HG03175 (cell line): ENCODE measurements at regions not wholly inside any gene's neighbourhood (a gene's known extent, or its start where the extent isn't known, plus 50 kb on each side); places are given as distances from the start of the nearest gene placed in this dataset.
"Not testable (repeated sequence)": the region's sequence is repeated elsewhere in the genome, so short reads cannot be mapped to it uniquely, and the experiment has no call there.

ENCODE experiments used
- ATAC-seq: cut with Tn5 transposase; IDR thresholded peaks from one replicate; pipeline ENCODE4 v1.9.1; 2021; ENCODE audit warnings: mild to moderate bottlenecking, moderate library complexity; ENCODE audit not compliant: unreplicated experiment

DNA sequence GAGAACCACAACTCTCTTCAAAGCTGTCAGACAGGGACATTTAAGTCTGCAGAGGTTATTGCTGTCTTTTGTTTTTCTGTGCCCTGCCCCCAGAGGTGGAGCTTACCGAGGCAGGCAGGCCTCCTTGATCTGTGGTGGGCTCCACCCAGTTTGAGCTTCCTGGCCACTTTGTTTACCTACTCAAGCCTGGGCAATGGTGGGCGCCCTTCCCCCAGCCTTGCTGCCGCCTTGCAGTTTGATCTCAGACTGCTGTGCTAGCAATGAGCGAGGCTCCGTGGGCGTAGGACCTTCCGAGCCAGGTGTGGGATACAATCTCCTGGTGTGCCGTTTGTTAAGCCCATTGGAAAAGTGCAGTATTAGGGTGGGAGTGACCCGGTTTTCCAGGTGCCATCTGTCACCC is 822.1 kb downstream of the KCNMA1 start:
- not testable (repeated sequence) for ATAC-seq

- ATAC-seq = no peak
Observed at GRCh38 chr10:76811430-76811829, 826.2 kb downstream of the KCNMA1 start.

- ATAC-seq = no peak
Observed at GRCh38 chr10:76788452-76788811, 849.2 kb downstream of the KCNMA1 start.

DNA sequence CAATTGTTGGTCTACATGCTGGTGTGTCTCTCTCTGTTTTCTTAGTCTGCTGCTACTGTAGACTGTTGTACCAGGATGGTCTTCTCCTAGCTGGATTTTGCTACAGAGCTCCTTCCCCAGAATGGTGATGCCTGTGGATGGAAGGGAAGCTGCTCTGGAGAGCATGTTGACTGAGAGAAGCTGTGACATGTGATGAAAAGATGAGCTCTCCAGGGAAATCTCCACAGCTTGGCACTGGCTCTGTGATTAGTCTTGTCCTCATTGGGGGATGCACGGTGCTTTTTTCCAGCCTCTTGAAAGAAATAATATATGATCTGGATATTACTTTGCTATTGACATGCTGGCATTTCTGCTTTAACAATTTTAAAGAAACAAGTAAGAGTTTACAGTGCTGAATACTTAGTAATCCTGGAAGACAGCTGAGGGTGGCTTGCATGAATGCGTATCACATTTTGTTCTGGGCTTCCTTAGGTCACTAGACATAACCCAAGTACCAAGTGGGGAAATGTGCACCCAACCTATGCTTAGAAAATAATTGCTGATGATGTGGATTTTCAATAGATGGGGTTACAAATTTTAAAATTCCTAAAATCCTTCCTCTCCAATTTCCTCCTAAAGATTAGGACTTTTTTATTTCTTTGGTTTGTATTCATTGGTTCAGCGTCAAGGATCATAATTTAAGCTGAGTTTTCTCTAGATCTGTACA is 849.7 kb downstream of the KCNMA1 start:
- ATAC-seq = no peak

GRCh38 chr10:76786504-76787072 is 851.0 kb downstream of the KCNMA1 start:
- ATAC-seq = no peak

DNA sequence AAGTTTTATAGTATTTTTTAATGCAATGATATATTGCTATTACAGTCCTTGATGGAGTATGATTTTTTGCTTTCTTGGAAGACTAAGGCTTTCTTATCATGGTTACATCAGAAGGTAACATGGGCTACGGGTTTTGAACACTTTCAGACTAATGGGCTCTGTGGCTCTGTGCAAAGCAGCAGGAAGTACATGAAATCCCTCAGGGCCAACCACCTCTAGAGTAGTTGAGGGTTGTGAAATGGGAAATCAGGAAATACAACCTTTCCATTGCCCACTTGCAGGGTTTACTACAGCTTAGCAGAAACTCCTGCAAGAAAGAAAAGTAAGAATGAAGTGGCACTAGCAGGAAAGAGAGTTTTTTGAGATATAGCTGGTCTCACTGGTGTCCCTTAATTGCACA is 853.5 kb downstream of the KCNMA1 start:
- no peak for ATAC-seq

DNA sequence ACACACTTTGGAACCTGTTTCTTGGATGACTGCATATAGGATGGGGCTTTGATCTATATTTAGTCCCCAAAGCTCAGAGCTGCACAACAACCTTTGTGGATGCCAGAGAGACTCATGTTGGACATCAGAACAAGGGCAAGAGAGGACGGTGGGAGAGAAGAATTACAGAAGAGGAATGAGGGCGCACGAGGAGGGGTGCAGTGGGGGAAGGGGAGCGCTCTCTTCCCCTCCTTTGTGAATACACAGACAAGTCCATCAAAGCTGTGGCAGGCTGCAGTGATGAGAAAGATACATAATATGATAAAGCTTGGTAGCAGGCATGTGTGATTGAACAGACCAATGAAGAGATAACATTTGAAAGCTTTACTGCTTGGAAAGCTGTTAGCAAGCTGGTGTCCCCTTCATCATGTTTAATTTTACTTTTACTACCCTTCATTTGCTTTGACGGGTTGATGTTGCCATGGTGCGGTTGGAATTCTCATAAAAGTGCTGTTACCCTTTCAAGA is 857.8 kb downstream of the KCNMA1 start:
- no peak for ATAC-seq

GRCh38 chr10:76778914-76779795 is 858.5 kb downstream of the KCNMA1 start:
- ATAC-seq = no peak

- no peak for ATAC-seq
Observed at GRCh38 chr10:76774987-76775603, 862.5 kb downstream of the KCNMA1 start.

GRCh38 chr10:76769582-76769981 is 868.0 kb downstream of the KCNMA1 start:
- no peak for ATAC-seq

DNA sequence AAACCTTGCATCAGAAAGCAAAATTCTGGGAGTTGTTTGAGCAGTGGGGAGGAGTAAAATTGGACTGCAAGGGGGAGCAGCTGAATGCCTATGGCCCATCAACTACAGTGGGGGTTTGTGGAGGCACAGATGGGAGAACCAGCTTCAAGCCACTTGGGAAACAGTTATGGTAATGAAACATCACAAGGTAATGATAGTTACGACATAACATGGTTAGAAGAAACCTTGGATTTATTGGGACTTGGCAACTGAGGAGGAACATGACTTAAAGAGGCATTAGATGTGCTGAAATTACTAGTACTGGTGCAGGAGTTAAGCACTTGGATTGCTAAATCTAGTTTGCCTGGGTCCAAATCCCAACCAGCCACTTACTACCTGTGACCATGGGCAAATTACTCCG is 868.4 kb downstream of the KCNMA1 start:
- no peak for ATAC-seq

DNA sequence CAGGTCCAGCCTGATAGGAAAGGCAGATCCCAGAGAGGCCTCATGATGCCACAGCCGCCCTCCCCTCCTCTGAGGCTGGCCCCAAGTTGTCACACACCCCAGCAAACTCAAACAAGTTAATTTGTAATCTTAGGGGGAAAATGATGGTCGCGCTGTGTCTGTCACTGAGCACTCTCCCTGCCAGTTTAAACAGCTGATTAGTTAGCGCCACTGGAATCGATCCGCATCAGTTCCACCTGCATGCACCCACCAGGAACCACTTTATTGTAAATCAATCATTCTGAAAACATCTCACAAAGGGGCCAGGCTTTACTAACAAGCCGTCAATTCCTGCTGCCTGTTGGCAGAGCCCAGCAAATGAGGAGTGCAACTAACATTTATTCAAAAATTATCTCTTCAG is 870.9 kb downstream of the KCNMA1 start:
- ATAC-seq = no peak

DNA sequence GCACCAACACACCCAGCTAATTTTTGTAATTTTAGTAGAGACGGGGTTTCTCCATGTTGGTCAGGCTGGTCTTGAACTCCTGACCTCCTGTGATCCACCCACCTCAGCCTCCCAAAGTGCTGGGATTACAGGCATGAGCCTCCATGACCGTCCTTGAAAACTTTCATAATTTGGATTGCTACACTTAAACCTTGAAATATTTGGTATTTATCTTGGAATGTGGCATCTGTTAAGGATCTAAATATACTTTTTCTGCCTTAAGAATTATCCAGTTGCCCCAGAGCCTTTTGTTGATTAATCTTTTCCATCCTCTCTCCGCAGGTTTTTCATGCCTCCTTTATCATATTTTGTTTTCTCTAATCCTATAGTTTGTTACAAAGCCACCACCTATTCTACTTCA is 872.7 kb downstream of the KCNMA1 start:
- not testable (repeated sequence) for ATAC-seq

GRCh38 chr10:76764177-76764576 is 873.4 kb downstream of the KCNMA1 start:
- ATAC-seq = no peak

GRCh38 chr10:76763376-76763775 is 874.2 kb downstream of the KCNMA1 start:
- no peak for ATAC-seq

DNA sequence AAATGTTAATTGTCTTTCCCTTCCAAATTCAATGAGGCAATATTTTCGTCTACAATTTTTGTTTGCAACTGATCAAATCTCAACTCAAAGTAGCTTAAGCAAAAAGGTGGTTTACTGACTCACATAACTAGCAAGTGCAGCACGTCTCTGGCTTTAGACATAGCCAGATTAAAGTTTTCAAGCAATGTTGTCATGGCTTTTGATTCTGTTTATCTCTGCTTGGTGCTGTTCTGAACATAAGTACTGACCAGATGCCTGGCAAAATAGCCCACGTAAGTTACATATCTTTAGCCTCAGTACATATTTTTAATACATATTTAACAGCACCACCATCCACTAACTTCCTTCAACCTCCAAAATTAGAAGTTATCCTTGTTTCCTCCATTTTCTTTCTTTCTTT is 877.9 kb downstream of the KCNMA1 start:
- no peak for ATAC-seq

DNA sequence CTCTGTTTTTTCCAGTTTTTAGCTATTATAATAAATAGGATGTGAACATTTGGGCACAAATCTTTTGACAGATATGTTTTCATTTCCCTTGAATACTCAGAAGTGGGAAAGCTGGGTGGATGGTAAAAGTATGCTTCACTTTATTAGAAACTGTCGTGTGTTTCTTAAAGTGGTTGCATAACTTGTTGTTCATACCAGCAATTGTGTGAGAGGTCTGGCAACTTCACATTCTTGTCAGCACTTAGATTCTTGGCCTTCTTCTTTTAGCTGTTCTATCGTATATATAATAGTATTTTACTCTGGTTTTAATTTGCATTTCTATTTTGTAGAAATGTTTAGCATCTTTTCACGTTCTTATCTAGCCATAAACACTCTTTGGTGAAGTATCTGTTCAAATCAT is 894.4 kb downstream of the KCNMA1 start:
- no peak for ATAC-seq

- ATAC-seq = no peak
Observed at GRCh38 chr10:76740514-76740913, 897.1 kb downstream of the KCNMA1 start.

GRCh38 chr10:76738991-76739390 is 898.6 kb downstream of the KCNMA1 start:
- ATAC-seq = no peak

DNA sequence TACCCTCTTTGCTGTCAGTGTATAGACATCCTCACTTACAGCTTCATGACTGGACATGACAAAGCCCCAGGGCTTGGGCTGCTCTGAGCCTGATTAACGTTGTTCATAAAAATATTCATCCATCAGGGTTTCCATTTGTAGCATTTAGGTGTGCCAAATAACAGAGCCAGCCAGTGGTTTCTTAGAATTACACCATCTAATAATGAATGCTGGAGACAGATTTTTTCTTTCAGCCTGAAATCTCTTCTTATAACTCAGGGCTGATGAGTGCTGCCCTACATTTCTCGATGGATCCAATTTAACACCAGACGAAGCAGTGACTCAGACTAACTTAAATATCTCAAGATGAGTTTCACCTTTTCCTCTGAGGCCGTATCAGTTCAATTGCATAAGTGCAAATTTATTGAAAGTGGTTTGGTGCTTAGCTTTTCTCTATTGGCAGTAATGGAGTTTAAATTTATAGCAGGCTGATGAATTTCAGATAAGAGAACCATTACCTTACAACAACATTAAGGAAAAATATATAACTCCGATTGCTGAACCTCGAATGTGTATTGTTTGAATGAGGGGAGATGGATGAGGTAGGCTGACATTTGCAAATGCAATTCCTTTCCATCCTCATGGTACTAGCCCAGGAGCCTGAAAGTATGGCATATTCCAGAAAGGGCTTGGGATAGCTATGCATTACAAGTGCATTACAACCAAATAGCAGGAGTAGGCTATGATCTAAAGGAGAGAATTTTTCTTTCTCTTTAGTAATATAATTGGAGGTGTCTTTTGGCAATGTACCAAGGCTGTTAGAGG is 900.6 kb downstream of the KCNMA1 start:
- ATAC-seq = no peak

DNA sequence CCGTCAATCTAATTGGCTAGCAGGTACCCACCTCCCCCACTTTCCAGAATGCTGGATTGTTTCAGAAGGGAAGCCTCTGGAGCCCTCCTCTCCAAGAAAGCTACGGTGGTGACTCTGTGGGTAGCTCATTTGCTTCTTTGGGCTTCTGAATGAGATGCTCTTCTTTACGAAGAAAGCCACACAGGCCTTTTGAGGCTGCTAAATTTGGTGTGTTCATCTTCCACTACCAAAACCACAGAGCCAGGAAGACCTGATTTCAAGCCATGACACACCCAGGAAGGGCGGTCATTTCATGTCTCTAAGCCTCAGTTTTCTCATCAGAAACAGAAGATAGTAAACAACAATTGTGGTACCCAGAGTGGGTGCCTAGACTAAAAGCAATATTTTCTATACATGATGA is 901.2 kb downstream of the KCNMA1 start:
- no peak for ATAC-seq
